GM23338 (cell line): ENCODE measurements at regions not wholly inside any gene's neighbourhood (a gene's known extent, or its start where the extent isn't known, plus 50 kb on each side); places are given as distances from the start of the nearest gene placed in this dataset.

Experiments
- ATAC-seq: fragments of 200-7000 bp; cut with Tn5 transposase; 3 replicates; pipeline ENCODE4 v1.9.1; 2020
- DNase-seq: peaks from one replicate; pipeline ENCODE4 v3.0.0-alpha.2; 2015; ENCODE audit warnings: low spot score
- H2AFZ ChIP-seq: fragments of 200-600 bp; sonication (generic); 2 replicates; pipeline ENCODE4 v1.8.0; 2016; ENCODE audit warnings: antibody characterized with exemption, mild to moderate bottlenecking, moderate library complexity
- H3F3A ChIP-seq: fragments of 200-600 bp; sonication (generic); replicated peaks from 2 replicates; pipeline ENCODE4 v1.8.0; 2017; ENCODE audit warnings: antibody characterized with exemption, mixed run types, low read depth
- H3K27ac ChIP-seq: fragments of 200-600 bp; sonication (generic); 2 replicates; pipeline ENCODE4 v1.6.1; 2016; ENCODE audit warnings: low read depth
- H3K27me3 ChIP-seq: fragments of 200-600 bp; sonication (generic); 2 replicates; pipeline ENCODE4 v1.8.0; 2016; ENCODE audit warnings: mild to moderate bottlenecking, mixed run types, moderate library complexity; ENCODE audit not compliant: insufficient read depth
- H3K36me3 ChIP-seq: fragments of 200-600 bp; sonication (generic); 2 replicates; pipeline ENCODE4 v1.8.0; 2016; ENCODE audit warnings: mild to moderate bottlenecking; ENCODE audit not compliant: insufficient read depth
- H3K4me1 ChIP-seq: fragments of 200-600 bp; sonication (generic); 2 replicates; pipeline ENCODE4 v1.8.0; 2016; ENCODE audit warnings: mild to moderate bottlenecking, moderate library complexity; ENCODE audit not compliant: insufficient read depth
- H3K4me2 ChIP-seq: fragments of 200-600 bp; sonication (generic); 2 replicates; pipeline ENCODE4 v1.7.1; 2017; ENCODE audit warnings: mixed run types
- H3K4me3 ChIP-seq: fragments of 200-600 bp; sonication (generic); 2 replicates; pipeline ENCODE4 v1.6.1; 2016; ENCODE audit warnings: mixed run types
- H3K79me2 ChIP-seq: fragments of 200-600 bp; sonication (generic); replicated peaks from 2 replicates; pipeline ENCODE4 v1.8.0; 2017; ENCODE audit warnings: mild to moderate bottlenecking; ENCODE audit not compliant: insufficient read depth
- H3K9me2 ChIP-seq: fragments of 200-600 bp; sonication (generic); 2 replicates; pipeline ENCODE4 v1.8.0; 2017; ENCODE audit not compliant: insufficient read depth
- H4K20me1 ChIP-seq: fragments of 200-600 bp; sonication (generic); replicated peaks from 2 replicates; pipeline ENCODE4 v1.8.0; 2017; ENCODE audit warnings: mild to moderate bottlenecking; ENCODE audit not compliant: insufficient read depth
- H3K27ac Mint-ChIP-seq: 2 replicates; pipeline ENCODE4 v1.8.0; 2020; ENCODE audit warnings: inconsistent platforms, mild to moderate bottlenecking, moderate library complexity, mixed read lengths
- H3K27me3 Mint-ChIP-seq: 3 replicates; pipeline ENCODE4 v1.8.0; 2022; ENCODE audit warnings: low read depth, mild to moderate bottlenecking, moderate library complexity, mixed read lengths, inconsistent platforms; ENCODE audit not compliant: insufficient read depth, poor library complexity
- H3K36me3 Mint-ChIP-seq: 3 replicates; pipeline ENCODE4 v1.8.0; 2021; ENCODE audit warnings: low read depth, mild to moderate bottlenecking, inconsistent platforms, moderate library complexity, mixed read lengths
- H3K4me1 Mint-ChIP-seq: 3 replicates; pipeline ENCODE4 v1.8.0; 2020; ENCODE audit warnings: mild to moderate bottlenecking, inconsistent platforms, mixed read lengths
- H3K4me3 Mint-ChIP-seq: 3 replicates; pipeline ENCODE4 v1.8.0; 2021; ENCODE audit warnings: moderate library complexity, mild to moderate bottlenecking, inconsistent platforms, mixed read lengths
- H3K9me3 Mint-ChIP-seq: 3 replicates; pipeline ENCODE4 v1.8.0; 2020; ENCODE audit warnings: moderate library complexity, mild to moderate bottlenecking, inconsistent platforms, mixed read lengths
- CTCF ChIP-seq, 2 experiments: fragments of 200-600 bp in 1 of 2; sonication (generic) in 1 of 2; conservative IDR thresholded peaks; 2 replicates each; pipeline versions ENCODE4 v1.5.1 to v1.6.1; 2016 to 2017; ENCODE audit warnings: antibody characterized with exemption in 2 of 2, low read depth in 2 of 2, mild to moderate bottlenecking in 2 of 2, moderate library complexity in 1 of 2
- EZH2 ChIP-seq: fragments of 200-600 bp; sonication (generic); IDR thresholded peaks from one replicate; pipeline ENCODE4 v1.8.0; 2017; ENCODE audit warnings: antibody characterized with exemption, mild to moderate bottlenecking, low read depth; ENCODE audit not compliant: unreplicated experiment
- EZH2phosphoT487 ChIP-seq: fragments of 200-600 bp; sonication (generic); IDR thresholded peaks from one replicate; pipeline ENCODE4 v1.8.1; 2018; ENCODE audit warnings: antibody characterized with exemption; ENCODE audit not compliant: unreplicated experiment
- JUNB ChIP-seq: IDR thresholded peaks from one replicate; pipeline ENCODE4 v1.6.1; 2016; ENCODE audit warnings: antibody characterized with exemption; ENCODE audit not compliant: unreplicated experiment
- NANOG ChIP-seq: IDR thresholded peaks from 2 replicates; pipeline ENCODE4 v1.6.1; 2016; ENCODE audit warnings: antibody characterized with exemption, borderline replicate concordance
- POLR2AphosphoS5 ChIP-seq: IDR thresholded peaks from 2 replicates; pipeline ENCODE4 v1.6.1; 2016; ENCODE audit warnings: antibody characterized with exemption, low read depth
- ZNF114 ChIP-seq: fragments of 250-450 bp; sonication (Bioruptor Pico); IDR thresholded peaks from 2 replicates; pipeline ENCODE4 v1.5.0; 2020; ENCODE audit warnings: mild to moderate bottlenecking, moderate library complexity
- ZNF331 ChIP-seq: fragments of 250-450 bp; sonication (Bioruptor Pico); IDR thresholded peaks from 2 replicates; pipeline ENCODE4 v1.5.0; 2020; ENCODE audit warnings: low read depth, mild to moderate bottlenecking, moderate library complexity
- TF ChIP-seq, protein P1 (sequence below): IDR thresholded peaks from 2 replicates; pipeline ENCODE4 v1.6.1; 2016; ENCODE audit warnings: antibody characterized with exemption
- TF ChIP-seq, protein P2 (sequence below): IDR thresholded peaks from one replicate; pipeline ENCODE4 v1.6.1; 2018; ENCODE audit warnings: antibody characterized with exemption; ENCODE audit not compliant: unreplicated experiment

DNA sequence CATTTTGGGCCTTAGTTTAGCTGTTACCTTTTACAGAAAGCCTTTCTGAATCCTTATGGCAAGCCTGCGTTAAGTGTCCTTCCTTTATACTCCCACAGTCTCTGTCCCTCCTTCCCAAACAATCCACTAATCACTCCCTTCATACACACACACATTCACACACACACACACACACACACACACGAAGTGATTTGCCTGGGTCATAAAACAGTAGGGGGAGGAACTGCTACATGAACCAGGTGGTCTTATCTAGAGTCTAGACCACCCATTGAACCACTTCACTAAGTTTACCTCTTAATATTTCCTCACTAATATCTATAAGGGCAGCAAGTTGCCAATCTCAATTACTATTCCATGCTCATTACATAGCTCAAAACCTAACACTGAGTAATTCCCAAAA lies 196.7 kb upstream of the GUCY1A2 start (continued):
- TF ChIP-seq, protein P1, sequence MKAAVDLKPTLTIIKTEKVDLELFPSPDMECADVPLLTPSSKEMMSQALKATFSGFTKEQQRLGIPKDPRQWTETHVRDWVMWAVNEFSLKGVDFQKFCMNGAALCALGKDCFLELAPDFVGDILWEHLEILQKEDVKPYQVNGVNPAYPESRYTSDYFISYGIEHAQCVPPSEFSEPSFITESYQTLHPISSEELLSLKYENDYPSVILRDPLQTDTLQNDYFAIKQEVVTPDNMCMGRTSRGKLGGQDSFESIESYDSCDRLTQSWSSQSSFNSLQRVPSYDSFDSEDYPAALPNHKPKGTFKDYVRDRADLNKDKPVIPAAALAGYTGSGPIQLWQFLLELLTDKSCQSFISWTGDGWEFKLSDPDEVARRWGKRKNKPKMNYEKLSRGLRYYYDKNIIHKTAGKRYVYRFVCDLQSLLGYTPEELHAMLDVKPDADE: no peak
- TF ChIP-seq NANOG (no peak), JUNB (no peak)
- TF ChIP-seq, protein P2, sequence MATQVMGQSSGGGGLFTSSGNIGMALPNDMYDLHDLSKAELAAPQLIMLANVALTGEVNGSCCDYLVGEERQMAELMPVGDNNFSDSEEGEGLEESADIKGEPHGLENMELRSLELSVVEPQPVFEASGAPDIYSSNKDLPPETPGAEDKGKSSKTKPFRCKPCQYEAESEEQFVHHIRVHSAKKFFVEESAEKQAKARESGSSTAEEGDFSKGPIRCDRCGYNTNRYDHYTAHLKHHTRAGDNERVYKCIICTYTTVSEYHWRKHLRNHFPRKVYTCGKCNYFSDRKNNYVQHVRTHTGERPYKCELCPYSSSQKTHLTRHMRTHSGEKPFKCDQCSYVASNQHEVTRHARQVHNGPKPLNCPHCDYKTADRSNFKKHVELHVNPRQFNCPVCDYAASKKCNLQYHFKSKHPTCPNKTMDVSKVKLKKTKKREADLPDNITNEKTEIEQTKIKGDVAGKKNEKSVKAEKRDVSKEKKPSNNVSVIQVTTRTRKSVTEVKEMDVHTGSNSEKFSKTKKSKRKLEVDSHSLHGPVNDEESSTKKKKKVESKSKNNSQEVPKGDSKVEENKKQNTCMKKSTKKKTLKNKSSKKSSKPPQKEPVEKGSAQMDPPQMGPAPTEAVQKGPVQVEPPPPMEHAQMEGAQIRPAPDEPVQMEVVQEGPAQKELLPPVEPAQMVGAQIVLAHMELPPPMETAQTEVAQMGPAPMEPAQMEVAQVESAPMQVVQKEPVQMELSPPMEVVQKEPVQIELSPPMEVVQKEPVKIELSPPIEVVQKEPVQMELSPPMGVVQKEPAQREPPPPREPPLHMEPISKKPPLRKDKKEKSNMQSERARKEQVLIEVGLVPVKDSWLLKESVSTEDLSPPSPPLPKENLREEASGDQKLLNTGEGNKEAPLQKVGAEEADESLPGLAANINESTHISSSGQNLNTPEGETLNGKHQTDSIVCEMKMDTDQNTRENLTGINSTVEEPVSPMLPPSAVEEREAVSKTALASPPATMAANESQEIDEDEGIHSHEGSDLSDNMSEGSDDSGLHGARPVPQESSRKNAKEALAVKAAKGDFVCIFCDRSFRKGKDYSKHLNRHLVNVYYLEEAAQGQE: no peak

GRCh38 chr11:107203656-107204055 lies 185.4 kb upstream of the GUCY1A2 start:
- ATAC-seq (no peak), DNase-seq (no peak)
- Histone ChIP-seq H3K79me2 (no peaks in the 10 kb centered on the region), H4K20me1 (no peaks in the 10 kb centered on the region), H3K36me3 (no peaks in the 10 kb centered on the region), H3K4me3 (no peak overlapping the region), H3K4me2 (no peak overlapping the region), H3F3A (no peaks in the 10 kb centered on the region), H2AFZ (no peak overlapping the region), H3K9me2 (no peaks in the 10 kb centered on the region), H3K4me1 (no peaks in the 10 kb centered on the region), H3K27ac (no peak overlapping the region), H3K27me3 (no peaks in the 10 kb centered on the region)
- peaks cover 18% of the 10 kb centered on the region for H3K36me3 Mint-ChIP-seq
- peaks cover 20% of the 10 kb centered on the region for H3K9me3 Mint-ChIP-seq
- H3K27me3 Mint-ChIP-seq: no peaks in the 10 kb centered on the region
- no peak overlapping the region for H3K4me3 Mint-ChIP-seq
- H3K4me1 Mint-ChIP-seq: peaks cover 5% of the 10 kb centered on the region; the same call in 1 of the 3 replicates
- no peak overlapping the region for H3K27ac Mint-ChIP-seq
- no peak for TF ChIP-seq POLR2AphosphoS5
- TF ChIP-seq ZNF114 (CRISPR knock-in tag): no peak
- TF ChIP-seq EZH2: no peak
- TF ChIP-seq ZNF331: no peak
- no peak for TF ChIP-seq EZH2phosphoT487
- TF ChIP-seq CTCF (conservative IDR thresholded peaks at IDR 0.05; ENCODE audit: low read depth in 2 of 2): no peak
- TF ChIP-seq, protein P1: no peak
- TF ChIP-seq, protein P2: no peak
- TF ChIP-seq NANOG: no peak
